HG03354 (cell line): ENCODE measurements at regions not wholly inside any gene's neighbourhood (a gene's known extent, or its start where the extent isn't known, plus 50 kb on each side); places are given as distances from the start of the nearest gene placed in this dataset.
"Not testable (repeated sequence)": the region's sequence is repeated elsewhere in the genome, so short reads cannot be mapped to it uniquely, and the experiment has no call there.

Source experiments
- ATAC-seq: cut with Tn5 transposase; IDR thresholded peaks from one replicate; pipeline ENCODE4 v1.9.1; 2021; ENCODE audit warnings: mild to moderate bottlenecking; ENCODE audit not compliant: unreplicated experiment, poor library complexity, severe bottlenecking

DNA sequence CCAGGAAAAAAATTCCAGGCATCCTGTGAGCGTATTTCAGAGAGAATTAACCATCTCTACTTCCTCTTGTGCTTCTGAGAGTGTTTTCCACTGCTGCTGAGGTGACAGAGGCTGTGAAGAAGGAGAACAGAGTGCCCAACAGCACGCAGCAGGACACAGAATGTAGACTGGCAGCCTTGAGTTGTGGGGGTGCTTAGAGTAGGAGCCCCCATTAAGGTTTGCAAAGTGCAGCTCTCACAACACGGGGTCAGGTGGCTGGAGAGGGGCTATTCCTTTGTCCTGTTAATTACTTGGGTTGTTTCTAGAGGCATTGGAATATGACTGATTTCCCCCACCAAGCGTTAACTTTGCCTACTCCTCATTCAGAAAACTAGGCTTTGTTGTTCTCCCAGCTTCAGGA is 370.6 kb downstream of the TSHZ3 start:
- ATAC-seq: no peak

- ATAC-seq: no peak
Measured at GRCh38 chr19:30969591-30969990, 379.6 kb downstream of the TSHZ3 start.

GRCh38 chr19:30968841-30969399 is 380.3 kb downstream of the TSHZ3 start:
- ATAC-seq: no peak

DNA sequence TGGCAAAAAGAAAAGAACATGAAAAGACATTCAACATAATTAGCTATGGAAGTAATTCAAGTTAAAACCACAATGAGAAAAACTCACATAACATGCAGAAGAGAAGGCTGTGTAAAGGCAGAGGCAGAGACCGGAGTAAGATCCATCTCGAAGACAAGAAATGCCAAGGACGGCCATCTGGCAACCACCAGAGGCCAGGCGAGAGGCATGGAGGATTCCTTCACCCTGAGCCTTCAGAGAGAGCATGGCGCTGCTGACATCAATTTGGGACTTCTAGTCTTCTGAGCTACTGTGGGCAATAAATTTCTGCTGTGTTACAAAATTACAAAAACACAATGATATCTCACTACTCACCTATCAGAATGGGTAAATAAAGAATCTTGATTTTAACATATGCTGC is 381.0 kb downstream of the TSHZ3 start:
- no peak for ATAC-seq

DNA sequence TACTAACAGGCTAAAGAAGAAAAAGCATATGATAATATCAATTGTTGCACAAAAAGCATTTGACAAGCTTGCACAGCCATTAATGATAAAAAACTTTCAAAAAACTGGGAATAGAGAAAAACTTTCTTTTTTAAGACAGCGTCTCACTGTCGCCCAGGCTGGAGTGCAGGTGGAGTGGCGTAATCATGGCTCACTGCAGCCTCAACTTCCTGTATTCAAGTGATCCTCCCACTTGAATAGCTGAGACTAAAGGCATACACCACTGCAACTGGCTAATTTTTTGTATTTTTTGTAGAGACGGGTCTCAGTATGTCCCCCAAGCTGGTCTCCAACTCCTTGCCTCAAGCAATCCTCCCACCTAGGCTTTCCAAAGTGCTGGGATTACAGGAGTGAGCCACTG is 382.8 kb downstream of the TSHZ3 start:
- ATAC-seq: no peak

GRCh38 chr19:30959011-30959410 is 390.2 kb downstream of the TSHZ3 start:
- no peak for ATAC-seq

GRCh38 chr19:30955112-30956104 is 393.8 kb downstream of the TSHZ3 start:
- ATAC-seq: no peak

DNA sequence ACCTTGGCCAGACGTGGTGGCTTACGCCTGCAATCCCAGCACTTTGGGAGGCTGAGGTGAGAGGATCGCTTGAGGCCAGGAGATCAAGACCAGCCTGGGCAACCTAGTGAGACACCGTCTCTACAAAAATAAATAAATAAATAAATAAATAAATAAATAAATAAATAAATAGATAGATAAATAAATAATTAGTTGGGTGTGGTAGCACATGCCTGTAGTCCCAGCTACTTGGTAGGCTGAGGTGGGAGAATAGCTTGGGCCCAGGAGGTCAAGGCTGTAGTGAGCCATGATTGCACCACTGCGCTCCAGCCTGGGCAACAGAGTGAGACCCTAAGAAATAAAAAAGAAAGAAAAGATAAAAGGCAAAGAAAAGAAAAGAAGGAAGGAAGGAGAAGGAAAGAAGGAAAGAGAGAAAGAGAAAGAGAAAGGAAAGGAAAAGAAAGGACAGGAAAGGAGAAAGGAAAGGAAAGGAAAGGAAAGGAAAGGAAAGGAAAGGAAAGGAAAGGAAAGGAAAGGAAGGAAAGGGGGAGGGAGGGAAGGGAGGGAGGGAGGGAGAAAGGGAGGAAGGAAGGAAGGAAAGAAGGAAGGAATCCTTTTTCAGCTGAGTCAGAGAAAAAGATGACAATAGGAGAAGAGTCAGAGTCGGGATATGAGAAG is 404.8 kb downstream of the TSHZ3 start:
- ATAC-seq: not testable (repeated sequence)

DNA sequence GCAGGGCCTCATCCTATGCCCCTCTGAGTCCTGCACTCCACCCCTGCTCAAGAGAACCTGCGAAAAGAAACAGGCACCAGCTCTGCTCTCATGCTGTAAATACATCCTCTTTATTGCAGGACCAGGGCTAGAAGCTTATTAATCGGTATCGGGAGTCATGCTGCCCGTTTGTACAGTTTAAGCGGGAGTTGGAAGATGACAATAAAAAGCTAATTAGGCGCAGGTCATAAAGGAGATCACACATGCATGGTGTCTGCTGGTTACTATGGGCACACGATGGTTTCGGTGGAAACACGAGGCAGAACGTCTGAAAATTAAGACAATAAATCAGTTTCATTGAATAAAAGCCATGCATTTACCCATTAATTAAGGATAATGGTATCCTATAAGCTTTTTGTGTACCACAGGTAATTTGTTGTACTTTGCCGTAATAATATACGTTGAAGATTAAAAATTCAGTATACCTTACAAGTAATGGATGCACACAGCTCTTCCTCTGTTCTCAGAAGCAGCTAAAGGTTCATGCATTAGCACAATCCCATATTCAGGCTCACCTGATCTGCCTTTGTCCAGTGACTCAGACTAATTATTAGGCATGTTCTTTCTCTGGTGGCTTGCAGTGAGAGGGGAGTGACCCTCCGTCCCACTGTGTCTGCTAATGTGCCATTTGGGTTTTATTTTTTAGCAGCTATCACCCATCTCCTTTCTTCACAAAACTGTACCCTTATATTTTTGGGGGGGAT is 406.0 kb downstream of the TSHZ3 start:
- no peak for ATAC-seq

GRCh38 chr19:30942636-30943035 is 406.6 kb downstream of the TSHZ3 start:
- ATAC-seq: no peak

DNA sequence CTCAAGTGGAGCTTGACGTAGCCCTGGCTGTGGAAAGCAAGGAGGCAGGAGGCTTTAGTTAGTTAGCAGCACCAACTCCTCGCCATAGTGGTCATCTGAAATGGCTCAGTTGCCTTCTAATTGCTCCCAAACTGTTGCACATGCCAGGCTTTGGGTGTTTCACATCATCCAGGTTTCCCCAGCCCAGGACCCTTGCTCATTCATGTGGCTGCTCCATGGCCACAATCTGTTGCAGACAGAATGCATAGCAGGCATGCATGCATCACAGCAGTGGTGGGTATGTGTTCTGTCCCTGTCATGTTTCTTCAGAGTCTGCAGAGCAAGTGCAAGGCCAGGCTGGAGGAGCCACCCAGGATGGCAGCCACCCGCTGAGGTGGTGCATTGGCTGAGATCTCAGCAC is 407.6 kb downstream of the TSHZ3 start:
- no peak for ATAC-seq

- ATAC-seq: no peak
Measured at GRCh38 chr19:30936276-30936675, 413.0 kb downstream of the TSHZ3 start.

DNA sequence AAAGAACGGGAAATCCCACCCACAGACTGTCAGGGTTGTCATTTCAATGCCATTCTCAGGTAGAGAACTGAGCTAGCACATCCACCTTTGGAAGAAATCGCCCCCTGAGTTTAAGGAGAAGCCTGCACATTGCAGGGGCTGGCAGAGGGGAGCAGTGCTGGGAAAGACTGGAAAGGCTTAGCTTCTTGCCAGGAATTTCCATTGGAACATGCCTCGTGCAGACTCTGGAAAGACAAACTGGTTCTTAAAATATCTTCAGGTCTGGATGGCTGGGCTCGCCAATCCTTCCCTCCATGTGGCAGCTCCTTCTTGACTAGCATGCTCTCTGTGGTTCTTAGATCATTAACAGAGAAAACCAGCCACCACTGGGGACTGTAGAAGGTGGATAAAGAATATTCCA is 414.1 kb downstream of the TSHZ3 start:
- ATAC-seq: no peak

DNA sequence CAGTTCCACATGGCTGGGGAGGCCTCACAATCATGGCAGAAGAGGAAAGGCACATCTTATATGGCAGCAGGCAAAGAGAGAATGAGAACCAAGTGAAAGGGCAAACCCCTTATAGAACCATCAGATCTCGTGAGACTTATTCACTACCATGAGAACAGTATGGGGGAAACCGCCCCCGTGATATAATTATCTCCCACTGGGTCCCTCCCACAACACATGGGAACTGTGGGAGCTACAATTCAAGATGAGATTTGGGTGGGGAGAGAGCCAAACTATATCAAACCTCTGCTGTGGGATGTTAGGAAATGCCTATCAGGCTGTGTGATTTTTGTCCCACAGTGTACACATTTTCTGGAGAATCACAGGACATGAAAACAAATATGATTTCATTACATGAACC is 415.8 kb downstream of the TSHZ3 start:
- ATAC-seq: not testable (repeated sequence)

DNA sequence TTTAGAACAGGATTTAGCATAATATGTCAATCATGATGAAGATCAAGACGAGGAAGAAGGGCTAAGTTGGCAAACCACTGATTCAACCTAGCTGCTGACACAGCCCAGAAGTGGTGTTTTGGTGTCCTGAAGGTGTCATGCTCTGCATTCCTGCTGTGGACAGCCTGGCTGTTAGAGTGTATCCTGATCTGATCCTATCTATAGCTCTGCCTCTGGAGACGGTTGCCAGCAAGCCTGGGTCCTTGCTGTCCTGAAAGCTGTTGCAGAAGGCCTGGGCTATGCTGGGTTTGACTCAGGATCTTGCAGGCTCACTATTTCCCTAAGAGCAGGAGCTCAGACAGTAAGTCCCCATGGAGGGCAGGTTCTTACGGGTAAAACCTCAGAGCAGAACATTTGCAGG is 416.4 kb downstream of the TSHZ3 start:
- ATAC-seq: no peak

GRCh38 chr19:30930941-30931706 is 418.1 kb downstream of the TSHZ3 start:
- ATAC-seq: no peak

DNA sequence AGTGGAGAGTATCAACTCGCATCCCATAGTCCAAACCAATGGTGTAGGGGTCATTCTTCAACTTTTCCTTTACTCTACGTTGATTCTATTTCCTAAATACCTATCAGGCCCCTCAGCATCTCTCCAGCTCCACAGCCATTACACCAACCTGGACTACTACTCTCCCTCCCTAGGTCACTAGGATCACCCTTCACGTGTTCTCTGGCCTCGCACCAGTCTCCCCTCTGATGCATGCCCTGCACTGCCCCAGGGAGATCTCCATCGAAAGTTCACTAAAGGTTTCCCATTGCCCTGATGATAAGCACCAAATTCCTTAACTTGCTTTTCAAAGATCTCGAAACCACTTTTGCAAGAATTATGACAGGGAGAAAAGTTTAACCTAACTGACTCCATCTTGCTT is 421.5 kb downstream of the TSHZ3 start:
- ATAC-seq: no peak

- no peak for ATAC-seq
Measured at GRCh38 chr19:30924670-30925069, 424.6 kb downstream of the TSHZ3 start.

DNA sequence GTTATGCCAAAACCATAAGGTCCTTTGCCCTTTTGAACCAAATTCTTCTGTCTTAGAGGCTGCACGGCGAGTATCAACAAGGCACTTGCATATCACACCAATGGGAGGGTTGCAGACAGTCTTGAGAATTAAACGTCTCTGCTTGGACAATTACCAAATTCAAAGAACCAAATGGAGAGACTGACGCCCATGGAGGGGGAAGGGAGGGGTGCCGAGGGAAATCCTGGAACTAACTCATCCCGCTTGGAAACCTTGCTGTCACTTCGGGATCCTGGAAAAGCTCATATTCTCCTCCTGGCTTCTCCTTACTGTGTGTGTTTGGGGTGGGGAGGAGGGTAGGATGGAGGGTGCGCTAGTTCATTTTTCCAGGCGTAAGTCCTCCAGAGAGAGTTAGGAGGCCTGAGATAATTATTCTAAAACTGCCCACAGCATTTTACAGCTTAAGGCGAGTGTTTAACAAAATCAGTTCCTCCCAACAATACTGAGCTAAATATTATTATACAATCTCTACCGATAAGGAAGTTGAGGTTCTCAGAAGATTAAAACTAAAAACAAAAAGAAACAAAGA is 425.1 kb downstream of the TSHZ3 start:
- no peak for ATAC-seq
